GOT3 (cell line): ENCODE measurements at regions not wholly inside any gene's neighbourhood (a gene's known extent, or its start where the extent isn't known, plus 50 kb on each side); places are given as distances from the start of the nearest gene placed in this dataset.
"Not testable (repeated sequence)": the region's sequence is repeated elsewhere in the genome, so short reads cannot be mapped to it uniquely, and the experiment has no call there.

ENCODE experiments used
- DNase-seq: peaks from one replicate; lab custom pipeline; 2025; ENCODE audit warnings: mixed read lengths; lab: John Stamatoyannopoulos, UW

- DNase-seq: no peak
Observed at GRCh38 chr18:76721207-76721996, 101.0 kb upstream of the ZNF236 start.

- no peak for DNase-seq
Observed at GRCh38 chr18:76720683-76721082, 101.7 kb upstream of the ZNF236 start.

DNA sequence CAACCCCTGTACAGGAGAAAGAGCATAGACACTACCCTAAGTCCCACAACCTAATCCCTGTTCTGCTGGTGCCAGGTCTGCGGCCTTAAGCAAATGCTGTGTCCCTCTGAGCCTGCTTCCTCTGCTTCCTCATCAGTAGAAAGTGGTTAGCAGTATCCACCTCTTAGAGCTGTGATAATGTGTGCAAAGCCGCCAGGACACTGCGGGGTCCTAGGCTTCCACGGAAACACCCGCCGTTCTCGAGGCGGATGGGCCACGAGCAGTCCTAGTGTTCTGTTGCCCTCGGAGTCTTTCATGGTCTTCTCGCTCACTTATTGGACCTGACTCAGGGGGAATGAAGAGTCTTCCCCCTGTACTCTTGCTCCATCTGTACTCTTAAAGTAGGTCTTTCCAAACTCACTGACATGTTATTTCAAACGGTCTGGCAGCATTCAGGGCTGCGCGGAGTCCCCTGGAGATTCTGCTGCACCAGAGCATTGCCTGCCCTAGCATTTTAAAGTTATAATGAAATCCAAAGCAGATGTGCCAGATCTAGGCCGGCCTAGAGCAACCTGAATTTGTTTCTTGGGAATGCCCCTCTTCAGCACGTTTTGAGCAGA lies 107.2 kb upstream of the ZNF236 start:
- no peak for DNase-seq

DNA sequence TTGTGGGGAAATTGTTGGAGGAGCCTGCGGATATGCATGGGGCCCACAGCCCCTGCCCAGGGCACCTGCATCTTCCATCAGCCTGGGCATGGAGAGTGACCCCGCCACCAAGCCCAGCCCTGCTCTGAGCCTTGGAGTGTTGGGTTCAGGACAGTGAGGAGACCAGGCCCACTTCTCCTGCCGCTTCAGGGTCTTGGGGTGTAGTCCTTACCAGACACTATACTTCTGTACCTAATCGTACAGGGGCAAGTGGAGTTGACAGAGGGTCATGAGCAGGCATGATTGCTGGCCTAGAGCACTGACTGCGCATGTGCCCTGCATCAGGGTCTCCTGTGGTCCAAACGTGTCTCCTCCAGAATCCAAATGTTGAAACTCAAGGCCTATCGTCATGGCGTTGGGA lies 108.9 kb upstream of the ZNF236 start:
- DNase-seq: no peak

GRCh38 chr18:76712511-76713140 lies 109.7 kb upstream of the ZNF236 start:
- no peak for DNase-seq

DNA sequence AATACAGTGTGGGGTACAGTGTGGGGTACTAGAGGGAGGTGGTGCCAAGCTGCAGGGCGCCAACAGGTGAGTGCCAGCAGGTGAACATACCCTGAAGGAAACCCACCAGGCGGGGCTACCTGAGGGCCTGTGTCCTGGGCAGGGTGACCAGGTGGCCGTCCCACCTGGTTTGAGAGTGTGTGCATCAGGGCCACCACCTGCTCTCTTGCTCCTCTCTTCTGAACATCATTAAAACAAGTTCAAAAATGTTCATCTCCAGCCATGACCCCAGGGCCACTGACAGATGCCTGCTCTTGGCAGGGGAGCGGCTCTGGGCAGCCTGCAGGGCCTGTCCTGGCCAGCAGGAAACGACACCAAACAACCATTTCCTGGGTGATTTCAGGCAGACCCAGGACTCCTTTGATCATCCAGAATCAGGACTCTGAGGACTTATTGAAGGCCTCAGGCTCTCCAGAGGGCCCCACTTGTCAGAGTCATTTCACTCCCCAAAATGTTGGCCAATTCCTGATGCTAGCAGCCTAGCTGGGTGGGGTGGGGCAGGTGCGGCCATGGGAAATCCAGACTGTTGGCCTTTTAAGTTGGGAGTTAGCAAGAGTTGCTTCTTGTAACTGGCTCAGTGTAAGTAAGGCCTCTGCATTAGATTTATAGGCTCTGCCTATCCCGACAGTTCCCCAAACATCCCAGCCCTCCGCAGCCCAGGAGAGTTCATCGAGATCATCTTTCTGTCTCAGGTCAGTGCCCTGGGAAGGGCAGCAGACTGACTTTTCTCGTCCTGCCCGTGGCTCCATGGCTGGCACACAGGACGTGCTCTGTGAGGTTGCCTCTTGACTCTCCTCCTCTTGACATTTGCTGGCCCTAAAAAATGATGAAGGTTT lies 111.5 kb upstream of the ZNF236 start:
- DNase-seq: no peak

DNA sequence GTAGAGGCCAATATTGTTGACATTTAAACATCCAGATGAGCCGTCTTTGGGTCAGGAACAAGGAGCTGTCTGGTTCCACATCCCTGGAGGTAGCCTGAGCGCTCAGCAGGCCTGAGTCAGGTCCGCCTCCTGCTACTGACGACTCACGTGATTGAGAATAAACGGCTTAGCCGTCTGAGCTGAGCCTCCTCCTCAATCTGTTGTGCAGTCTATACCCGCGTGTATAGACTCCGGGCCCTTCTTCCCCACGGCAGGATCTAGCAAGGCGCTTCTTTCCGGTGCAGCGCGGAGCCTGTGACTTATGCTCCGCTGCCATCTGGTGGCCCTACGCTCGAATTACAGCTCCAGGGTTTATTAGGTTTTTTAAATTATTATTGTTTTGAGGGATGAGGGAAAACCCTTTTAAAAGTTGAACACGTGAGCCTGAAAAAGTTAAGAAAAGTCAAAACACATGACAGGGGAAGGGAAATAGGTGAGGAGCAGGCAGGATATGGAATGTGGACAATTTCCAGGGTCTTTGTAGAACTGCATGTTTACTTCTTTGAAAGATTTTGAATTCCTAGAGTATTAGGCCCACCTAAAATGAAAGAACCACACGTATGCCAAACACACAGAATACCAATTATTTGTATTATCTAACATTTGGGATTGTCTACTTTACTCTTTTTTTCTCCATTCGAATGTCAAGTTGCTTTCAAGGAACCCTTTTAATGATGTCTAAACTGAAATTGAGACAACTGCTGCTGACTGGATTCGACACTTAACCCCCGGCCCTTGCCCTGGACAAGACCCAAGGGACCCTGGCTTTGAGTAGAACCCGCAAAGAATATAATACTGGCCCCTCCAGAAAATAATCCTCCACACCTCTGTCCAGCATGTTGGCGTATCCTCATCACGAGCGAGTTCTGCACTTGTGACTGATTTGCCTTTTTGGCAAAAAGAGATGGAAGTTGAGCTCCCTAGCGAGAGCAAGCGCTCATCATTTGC lies 112.4 kb upstream of the ZNF236 start:
- DNase-seq: no peak

GRCh38 chr18:76708722-76709353 lies 113.5 kb upstream of the ZNF236 start:
- no peak for DNase-seq

DNA sequence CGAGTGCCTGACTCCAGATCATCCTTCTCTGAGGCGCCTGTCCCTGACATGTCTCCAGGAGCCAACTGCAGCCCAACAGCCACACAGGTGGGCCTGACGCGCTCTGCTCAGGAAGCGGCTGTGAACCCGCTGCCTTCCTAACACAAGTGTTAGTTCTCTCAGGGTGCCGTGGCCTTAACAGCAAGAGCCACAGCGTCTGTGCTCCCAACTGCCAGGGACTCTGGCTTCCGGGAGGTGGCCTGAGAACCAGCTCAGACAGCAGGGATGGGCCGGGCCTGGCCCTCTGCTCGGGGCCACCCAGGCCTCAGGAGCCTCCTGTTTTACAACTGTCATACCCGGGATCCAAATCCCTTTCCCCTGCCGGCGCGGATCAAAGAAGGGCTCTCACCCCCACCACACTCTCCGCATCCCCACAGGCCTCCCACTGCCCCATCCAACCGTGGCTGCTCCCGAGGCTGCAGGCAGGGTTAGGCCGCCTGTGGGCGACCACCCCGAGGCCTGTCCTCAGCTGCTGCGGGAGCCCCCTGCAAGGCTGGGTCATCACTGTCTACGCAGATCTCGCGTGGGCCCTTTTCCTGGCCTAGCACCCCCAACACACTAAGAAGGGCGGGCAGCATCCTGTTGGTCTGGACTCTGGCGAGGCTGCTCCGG lies 114.2 kb upstream of the ZNF236 start:
- DNase-seq: no peak

GRCh38 chr18:76707534-76707933 lies 114.8 kb upstream of the ZNF236 start:
- DNase-seq: no peak

DNA sequence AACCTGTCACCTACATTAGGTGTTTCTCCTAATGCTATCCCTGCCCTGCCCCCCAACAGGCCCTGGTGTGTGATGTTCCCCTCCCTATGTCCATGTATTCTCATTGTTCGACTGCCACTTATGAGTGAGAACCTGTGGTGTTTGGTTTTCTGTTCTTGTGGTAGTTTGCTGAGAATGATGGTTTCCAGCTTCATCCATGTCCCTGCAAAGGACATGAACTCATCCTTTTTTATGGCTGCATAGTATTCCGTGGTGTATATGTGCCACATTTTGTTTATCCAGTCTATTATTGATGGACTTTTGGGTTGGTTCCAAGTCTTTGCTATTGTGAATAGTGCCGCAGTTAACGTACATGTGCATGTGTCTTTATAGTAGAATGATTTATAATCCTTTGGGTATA lies 117.8 kb upstream of the ZNF236 start:
- not testable (repeated sequence) for DNase-seq

- DNase-seq: no peak
Observed at GRCh38 chr18:76699923-76700322, 122.4 kb upstream of the ZNF236 start.

DNA sequence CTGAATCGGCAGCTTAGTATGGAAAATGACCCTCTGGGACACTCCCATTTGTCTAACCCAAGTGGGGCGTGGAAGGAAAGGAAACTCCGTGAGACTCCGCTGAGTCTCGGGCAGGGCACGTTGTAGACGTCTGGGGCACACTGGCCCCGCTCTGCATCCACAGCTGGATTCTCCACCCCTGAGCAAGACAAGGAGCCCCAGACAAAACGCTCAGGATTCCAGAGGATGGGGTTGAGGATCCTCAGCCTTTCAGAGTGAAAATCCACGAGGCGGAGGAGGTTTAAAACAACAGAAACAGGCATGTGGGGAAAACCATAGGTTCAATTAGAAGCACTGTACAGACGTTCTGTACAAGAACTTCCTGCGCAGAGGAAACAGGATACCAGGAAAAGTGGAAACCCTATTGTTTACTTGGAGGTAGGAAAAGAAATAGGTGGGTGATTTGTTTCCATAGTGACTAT lies 124.9 kb upstream of the ZNF236 start:
- DNase-seq: no peak

DNA sequence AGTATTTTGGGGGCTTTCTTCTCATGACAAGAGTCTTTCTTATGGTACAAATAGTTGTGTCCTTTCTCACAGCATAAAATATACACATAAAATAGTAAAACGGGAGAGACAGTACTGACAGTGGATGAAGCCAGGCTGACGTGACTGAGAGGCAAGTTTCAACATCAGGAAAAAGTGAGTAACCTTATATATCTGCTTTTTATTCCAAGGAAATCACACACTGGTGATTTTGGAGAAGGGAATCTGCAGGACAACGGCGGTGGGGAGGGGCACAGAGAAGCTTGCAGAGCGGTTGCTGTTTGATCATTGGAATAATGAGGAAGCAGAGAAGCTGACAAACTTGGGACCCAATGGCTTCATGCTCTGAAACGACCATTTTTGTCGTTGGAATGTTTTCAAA lies 130.6 kb upstream of the ZNF236 start:
- no peak for DNase-seq

- DNase-seq: no peak
Observed at GRCh38 chr18:76689646-76690264, 132.6 kb upstream of the ZNF236 start.

DNA sequence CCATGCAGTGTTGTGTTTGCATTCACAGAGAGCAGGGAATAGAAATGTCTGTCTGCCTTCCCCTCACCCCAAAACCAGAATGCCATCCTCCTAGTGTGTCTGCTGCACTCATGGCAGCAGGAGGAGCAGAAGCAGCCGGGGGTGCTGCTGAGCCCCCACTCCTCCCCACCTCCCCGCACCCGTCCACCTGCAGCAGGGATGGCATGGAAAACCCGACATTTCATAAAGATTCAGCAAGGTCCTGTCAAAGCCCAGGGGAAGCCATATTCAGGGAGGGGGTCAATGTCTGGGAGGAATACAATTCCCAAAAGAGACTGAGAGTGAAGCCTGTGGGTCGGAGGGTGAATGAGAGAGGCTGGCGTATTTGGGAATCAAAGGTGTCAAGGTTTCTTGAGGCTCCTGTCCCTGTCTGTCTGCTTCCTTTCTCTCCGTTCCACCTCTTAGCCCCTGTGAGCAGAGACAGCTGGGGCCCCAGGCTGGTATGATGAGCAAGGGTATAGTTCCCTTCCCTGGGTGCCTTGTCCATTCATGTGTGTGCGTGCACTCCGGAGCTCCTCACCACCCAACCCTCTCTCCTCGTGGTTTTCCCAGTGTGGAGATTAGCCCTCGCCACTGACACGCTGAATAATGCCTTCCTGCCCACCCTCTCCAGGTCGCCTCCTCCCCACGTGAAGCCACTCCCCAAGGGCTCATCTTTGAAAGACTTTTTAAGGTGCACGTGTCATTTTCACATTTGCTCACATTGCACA lies 133.5 kb upstream of the ZNF236 start:
- DNase-seq: no peak

- DNase-seq: no peak
Observed at GRCh38 chr18:76687304-76687962, 134.9 kb upstream of the ZNF236 start.

DNA sequence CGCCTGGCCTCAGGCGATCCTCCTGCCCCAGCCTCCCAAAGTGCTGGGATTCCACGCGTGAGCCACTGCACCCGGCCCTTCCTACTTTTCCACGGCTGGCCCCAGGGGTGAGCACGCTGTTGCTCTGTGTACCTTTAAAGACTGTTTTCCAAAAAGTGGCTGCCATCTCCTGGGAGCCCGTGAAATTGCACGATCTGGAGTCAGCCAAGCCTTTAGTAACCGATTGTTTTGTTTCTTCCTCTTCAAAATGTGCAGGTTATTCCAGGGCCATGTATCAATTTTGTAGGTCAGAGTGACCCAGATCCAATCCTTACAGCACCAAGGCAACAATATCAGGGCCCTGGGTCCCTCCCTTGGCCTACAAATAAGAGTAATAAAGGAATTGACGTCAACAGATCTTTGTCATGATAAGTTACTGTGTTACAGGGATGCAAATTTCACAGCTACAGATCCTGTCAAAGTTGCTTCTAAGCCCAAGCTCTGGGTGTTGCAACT lies 135.6 kb upstream of the ZNF236 start:
- DNase-seq: no peak
